ENCODE measurements at regions not wholly inside any gene's neighbourhood (a gene's known extent, or its start where the extent isn't known, plus 50 kb on each side); places are given as distances from the start of the nearest gene placed in this dataset.

GRCh38 chr3:30349507-30349906, 256.9 kb upstream of the TGFBR2 start:
- Histone ChIP-seq H3K4me1 (no peaks in the 10 kb centered on the region), H3K27me3 (no peaks in the 10 kb centered on the region), H3K4me3 (ENCODE audit: low read depth, low read length) (no peak overlapping the region), H3K9me3 (no peaks in the 10 kb centered on the region), H3K36me3 (no peaks in the 10 kb centered on the region)
- no peak for TF ChIP-seq CTCF (IDR thresholded peaks at IDR 0.05; ENCODE audit: low read depth, low read length)
- DNase-seq: no peak

- H3K4me1 ChIP-seq: no peaks in the 10 kb centered on the region
- no peaks in the 10 kb centered on the region for H3K9me3 ChIP-seq
- H3K27me3 ChIP-seq: no peaks in the 10 kb centered on the region
- TF ChIP-seq CTCF (IDR thresholded peaks at IDR 0.05; ENCODE audit: low read depth, low read length): no peak
- no peaks in the 10 kb centered on the region for H3K36me3 ChIP-seq
- no peak for DNase-seq
- no peak overlapping the region for H3K4me3 ChIP-seq (ENCODE audit: low read depth, low read length)
Observed at GRCh38 chr3:30350011-30350410, 256.4 kb upstream of the TGFBR2 start.

- DNase-seq: no peak
- no peaks in the 10 kb centered on the region for H3K36me3 ChIP-seq
- H3K9me3 ChIP-seq: no peaks in the 10 kb centered on the region
- no peaks in the 10 kb centered on the region for H3K27me3 ChIP-seq
- H3K4me1 ChIP-seq: no peaks in the 10 kb centered on the region
- TF ChIP-seq CTCF (IDR thresholded peaks at IDR 0.05; ENCODE audit: low read depth, low read length): no peak
- no peak overlapping the region for H3K4me3 ChIP-seq (ENCODE audit: low read depth, low read length)
Observed at GRCh38 chr3:30350901-30351300, 255.5 kb upstream of the TGFBR2 start.

GRCh38 chr3:30352410-30353318, 253.7 kb upstream of the TGFBR2 start:
- Histone ChIP-seq H3K4me3 (ENCODE audit: low read depth, low read length) (no peak overlapping the region), H3K27me3 (no peaks in the 10 kb centered on the region), H3K4me1 (no peaks in the 10 kb centered on the region), H3K9me3 (no peaks in the 10 kb centered on the region), H3K36me3 (no peaks in the 10 kb centered on the region)
- DNase-seq: no peak
- TF ChIP-seq CTCF (IDR thresholded peaks at IDR 0.05; ENCODE audit: low read depth, low read length): no peak

GRCh38 chr3:30353711-30354467, 252.5 kb upstream of the TGFBR2 start:
- DNase-seq: no peak
- Histone ChIP-seq H3K36me3 (no peaks in the 10 kb centered on the region), H3K9me3 (no peaks in the 10 kb centered on the region), H3K4me3 (ENCODE audit: low read depth, low read length) (no peak overlapping the region), H3K4me1 (no peaks in the 10 kb centered on the region), H3K27me3 (no peaks in the 10 kb centered on the region)
- TF ChIP-seq CTCF (IDR thresholded peaks at IDR 0.05; ENCODE audit: low read depth, low read length): no peak

GRCh38 chr3:30354513-30354912, 251.9 kb upstream of the TGFBR2 start:
- H3K4me1 ChIP-seq: no peaks in the 10 kb centered on the region
- no peaks in the 10 kb centered on the region for H3K27me3 ChIP-seq
- no peak overlapping the region for H3K4me3 ChIP-seq (ENCODE audit: low read depth, low read length)
- TF ChIP-seq CTCF (IDR thresholded peaks at IDR 0.05; ENCODE audit: low read depth, low read length): no peak
- no peaks in the 10 kb centered on the region for H3K36me3 ChIP-seq
- DNase-seq: no peak
- no peaks in the 10 kb centered on the region for H3K9me3 ChIP-seq
